H7 (cell line): ENCODE measurements at regions not wholly inside any gene's neighbourhood (a gene's known extent, or its start where the extent isn't known, plus 50 kb on each side); places are given as distances from the start of the nearest gene placed in this dataset.

ENCODE experiments used
- DNase-seq: peaks from one replicate; pipeline ENCODE4 v3.0.0; 2012
- H3K27me3 ChIP-seq: 2 replicates; pipeline ENCODE4 v1.6.0; 2011; ENCODE audit warnings: mild to moderate bottlenecking, low read length; ENCODE audit not compliant: control insufficient read depth, insufficient read depth
- H3K36me3 ChIP-seq: replicated peaks from 2 replicates; pipeline ENCODE4 v1.5.1; 2011; ENCODE audit warnings: low read length; ENCODE audit not compliant: control insufficient read depth, insufficient read depth
- H3K4me3 ChIP-seq: 2 replicates; pipeline ENCODE4 v1.5.1; 2011; ENCODE audit warnings: low read depth, mild to moderate bottlenecking, control low read depth, low read length, moderate library complexity; ENCODE audit not compliant: insufficient read depth

DNA sequence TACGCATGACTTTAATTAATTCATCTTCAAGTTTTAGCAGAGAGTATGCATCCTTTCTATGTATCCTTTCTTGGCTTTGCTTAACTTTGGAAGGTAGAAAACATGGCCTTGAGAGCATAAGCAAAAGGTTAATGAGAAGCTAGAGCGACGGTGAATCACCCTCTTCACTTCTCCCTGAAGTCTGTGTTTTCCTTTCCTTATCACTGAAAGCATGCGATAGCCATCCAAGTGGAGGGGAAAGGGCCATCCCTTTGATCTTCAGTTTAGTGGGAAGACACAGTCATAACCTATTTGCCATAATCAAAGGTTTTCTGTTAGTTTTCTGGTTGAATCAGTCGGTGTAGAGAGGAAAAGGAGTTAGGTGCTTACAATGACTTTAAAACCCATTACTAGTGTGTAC lies 354.0 kb upstream of the ROBO2 start:
- no peaks in the 10 kb centered on the region for H3K36me3 ChIP-seq
- no peak for DNase-seq
- no peaks in the 10 kb centered on the region for H3K27me3 ChIP-seq
- no peak overlapping the region for H3K4me3 ChIP-seq

DNA sequence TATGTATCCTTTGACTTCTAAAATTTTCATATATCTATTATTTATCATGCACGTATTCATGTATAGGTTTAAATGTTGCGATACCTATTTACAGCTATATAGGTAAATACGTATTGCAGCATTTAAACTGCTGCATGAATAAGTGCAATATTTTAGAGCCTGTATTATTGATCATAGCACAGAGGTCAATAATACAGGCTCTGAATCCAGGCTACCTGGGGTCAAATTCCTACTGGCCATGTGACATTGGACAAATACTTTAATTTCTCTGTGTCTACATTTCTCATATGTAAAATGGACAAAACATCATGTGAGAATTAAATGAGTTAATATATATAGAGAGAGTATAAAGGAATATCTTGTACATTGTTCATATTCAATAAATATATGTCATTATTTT lies 352.9 kb upstream of the ROBO2 start:
- no peaks in the 10 kb centered on the region for H3K36me3 ChIP-seq
- no peak for DNase-seq
- no peaks in the 10 kb centered on the region for H3K27me3 ChIP-seq
- no peak overlapping the region for H3K4me3 ChIP-seq

DNA sequence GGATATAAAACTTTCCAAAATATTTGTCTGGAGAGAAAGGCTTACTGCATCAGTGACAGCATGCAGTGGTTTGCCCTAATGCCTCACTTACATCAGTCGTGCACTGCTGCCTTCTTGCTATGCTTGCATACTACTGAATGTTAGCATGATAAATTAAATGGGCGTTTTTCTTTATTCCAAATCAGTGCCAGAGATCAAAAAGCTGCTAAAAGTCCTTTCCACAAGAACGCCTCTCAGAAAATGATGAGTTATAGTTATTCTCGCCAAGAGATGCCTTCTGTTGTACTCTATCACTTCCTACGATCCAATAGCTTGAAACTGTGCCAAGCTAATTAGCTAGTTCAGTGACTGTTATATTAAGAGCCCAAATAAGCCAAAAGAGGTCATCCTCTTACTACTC lies 345.8 kb upstream of the ROBO2 start:
- Histone ChIP-seq H3K36me3 (no peaks in the 10 kb centered on the region), H3K27me3 (no peaks in the 10 kb centered on the region), H3K4me3 (no peak overlapping the region)
- DNase-seq: no peak

DNA sequence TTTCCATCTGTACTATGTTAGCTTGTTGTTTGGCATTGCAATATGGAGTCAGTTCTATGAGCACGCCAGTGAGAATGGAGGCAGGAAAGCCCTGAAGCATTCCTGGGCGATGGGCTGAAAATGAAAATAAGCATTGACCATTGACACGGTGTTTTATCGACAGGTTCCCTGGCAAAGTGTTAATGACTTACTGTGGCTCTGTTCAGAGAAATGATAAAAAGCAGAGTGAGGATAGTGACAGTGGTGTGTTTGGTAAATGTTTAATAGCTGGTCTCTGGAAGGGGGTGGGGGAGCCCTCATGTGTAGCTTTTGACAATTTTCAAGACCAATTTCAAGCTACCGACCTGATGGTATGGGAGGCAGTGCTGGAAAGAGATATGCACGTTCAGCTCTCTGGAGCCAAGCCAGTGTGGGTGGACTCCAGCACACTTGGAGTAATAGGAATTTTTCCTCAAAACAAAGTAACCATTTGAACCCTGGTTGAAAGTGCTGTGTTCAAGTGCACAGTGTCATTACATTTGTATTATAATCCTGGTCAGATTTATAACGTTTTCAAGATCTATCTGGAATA lies 341.7 kb upstream of the ROBO2 start:
- no peak overlapping the region for H3K4me3 ChIP-seq
- no peaks in the 10 kb centered on the region for H3K27me3 ChIP-seq
- no peak for DNase-seq
- no peaks in the 10 kb centered on the region for H3K36me3 ChIP-seq

DNA sequence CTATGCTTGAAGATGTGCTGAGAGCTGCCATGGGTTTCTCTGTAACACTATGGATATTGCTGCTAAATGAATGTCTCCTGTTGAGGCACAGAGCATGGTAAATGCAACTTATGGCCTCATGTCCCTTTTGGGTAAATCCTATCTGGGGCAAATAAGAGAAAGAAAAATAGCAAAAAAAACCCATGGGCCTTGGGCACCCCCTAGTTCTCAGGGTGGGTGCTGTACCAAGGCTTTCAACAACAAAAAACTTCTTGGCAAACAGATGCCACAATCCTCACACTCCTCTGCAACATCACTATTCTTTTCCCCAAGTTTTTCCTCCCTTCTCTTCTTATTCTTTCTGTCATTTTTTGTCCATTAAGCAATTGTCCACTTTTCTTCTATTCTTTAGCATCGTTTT lies 340.1 kb upstream of the ROBO2 start:
- Histone ChIP-seq H3K4me3 (no peak overlapping the region), H3K27me3 (no peaks in the 10 kb centered on the region), H3K36me3 (no peaks in the 10 kb centered on the region)
- DNase-seq: no peak

DNA sequence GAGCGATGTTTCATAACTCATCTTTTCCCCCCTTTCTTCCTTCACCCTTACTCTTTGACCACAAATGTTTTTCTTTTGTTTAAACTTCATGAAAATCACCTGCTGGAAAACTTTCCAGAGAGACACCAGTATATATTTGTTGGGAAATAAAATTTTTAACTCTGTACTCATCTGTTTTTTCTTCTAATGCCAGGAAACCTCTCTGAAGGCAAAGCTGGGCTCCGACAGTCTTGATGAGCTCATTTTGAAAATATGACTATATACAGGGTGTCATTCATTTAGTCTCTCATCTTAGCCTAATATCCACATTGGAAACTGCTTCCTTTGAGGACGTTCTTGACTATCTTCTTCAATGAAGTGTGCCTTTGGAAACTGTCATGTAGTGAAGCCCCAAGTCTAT lies 339.6 kb upstream of the ROBO2 start:
- no peaks in the 10 kb centered on the region for H3K27me3 ChIP-seq
- no peaks in the 10 kb centered on the region for H3K36me3 ChIP-seq
- no peak for DNase-seq
- no peak overlapping the region for H3K4me3 ChIP-seq

DNA sequence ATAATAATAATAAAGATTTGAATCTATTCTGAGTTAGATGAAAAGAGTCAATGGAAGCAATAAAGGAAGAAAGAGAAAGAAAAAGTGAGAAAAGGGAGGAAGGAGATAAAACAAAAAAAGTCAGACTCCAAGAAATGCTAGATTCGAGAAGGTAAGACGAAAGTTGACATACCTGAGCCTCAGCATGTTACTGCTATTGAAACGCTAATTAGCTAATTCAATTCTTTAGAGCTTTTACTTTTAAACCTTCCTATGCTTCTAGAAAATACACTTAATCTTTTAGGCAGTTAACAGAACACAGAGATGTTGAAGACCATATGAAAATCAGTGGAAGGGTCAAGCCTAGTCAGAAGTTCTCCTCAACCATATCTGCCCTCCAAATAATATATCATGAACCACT lies 337.2 kb upstream of the ROBO2 start:
- DNase-seq: no peak
- no peaks in the 10 kb centered on the region for H3K36me3 ChIP-seq
- no peak overlapping the region for H3K4me3 ChIP-seq
- no peaks in the 10 kb centered on the region for H3K27me3 ChIP-seq

DNA sequence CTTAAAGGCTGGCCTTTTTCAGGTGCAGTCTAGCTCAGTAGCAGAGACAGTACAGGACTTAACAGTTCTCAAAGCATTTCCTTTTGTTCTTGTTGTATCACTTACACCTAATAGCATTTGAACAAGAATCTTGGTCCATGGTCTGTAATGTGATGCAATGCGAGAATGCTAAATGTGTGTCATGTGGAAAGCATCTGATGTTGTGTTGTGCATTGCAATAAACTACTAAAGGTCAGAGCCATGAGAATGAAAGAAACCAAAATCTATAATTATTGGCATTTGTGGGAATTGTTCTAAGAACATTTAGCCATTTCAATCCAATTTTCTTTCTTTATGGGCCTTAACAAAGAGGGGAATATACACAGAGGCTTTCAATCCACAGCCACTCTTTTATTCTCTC lies 324.5 kb upstream of the ROBO2 start:
- H3K36me3 ChIP-seq: no peaks in the 10 kb centered on the region
- no peaks in the 10 kb centered on the region for H3K27me3 ChIP-seq
- no peak overlapping the region for H3K4me3 ChIP-seq
- no peak for DNase-seq

DNA sequence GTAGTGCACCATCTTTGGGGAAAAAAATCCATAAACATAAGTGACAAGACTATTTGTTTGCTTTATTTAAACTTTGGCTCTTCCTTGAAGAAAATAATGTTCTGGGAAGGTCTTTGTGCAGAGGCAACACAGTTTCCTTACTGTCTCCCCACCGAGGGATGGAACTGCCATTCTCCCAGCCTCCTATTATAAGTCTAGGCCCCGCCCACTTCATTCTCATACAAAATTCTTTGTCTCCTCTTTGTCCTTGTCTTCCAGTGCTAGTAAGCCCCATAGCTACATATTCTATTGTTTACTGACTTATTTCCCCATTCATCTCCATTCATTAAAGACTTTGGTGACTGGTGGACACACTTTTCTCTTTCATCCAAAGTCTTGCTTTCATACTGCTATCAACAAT lies 316.5 kb upstream of the ROBO2 start:
- no peaks in the 10 kb centered on the region for H3K36me3 ChIP-seq
- DNase-seq: no peak
- no peak overlapping the region for H3K4me3 ChIP-seq
- H3K27me3 ChIP-seq: no peaks in the 10 kb centered on the region

DNA sequence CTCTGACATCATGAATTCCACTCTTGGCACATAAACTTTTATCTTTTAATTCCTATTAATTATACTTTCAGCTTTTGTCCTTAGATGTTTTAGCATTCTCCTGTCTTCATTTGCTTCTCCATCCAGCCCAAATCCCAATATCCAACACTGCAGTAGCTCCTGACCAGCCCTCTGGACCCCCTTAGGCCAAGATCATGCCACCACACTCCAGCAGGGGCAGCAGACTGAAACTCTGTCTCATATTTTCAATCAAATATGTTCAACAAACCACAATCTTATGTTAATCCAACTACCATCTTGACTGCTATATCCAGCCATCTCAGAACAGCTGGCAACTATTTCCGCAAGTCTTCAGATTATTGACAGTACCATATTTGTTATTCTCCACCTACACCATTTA lies 315.8 kb upstream of the ROBO2 start:
- H3K36me3 ChIP-seq: no peaks in the 10 kb centered on the region
- H3K27me3 ChIP-seq: no peaks in the 10 kb centered on the region
- H3K4me3 ChIP-seq: no peak overlapping the region
- DNase-seq: no peak

DNA sequence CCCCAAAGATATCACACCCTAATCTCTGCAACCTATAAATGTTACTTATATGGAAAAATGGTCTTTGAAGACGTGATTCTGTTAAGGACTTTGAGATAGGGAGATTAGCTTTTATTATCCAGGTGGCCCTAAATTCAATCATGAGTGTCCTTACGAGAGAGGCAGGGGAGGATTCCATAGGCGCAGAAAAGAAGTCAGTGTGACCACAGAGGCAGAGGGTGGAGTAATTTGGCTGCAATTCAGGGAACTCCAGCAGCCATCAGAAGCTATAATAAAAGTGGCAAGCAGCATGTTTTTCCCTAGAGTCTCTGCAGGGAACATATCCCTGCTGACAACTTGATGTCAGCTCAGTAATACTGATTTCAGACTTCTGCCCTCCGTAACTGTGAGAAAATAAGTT lies 315.2 kb upstream of the ROBO2 start:
- Histone ChIP-seq H3K36me3 (no peaks in the 10 kb centered on the region), H3K4me3 (no peak overlapping the region), H3K27me3 (no peaks in the 10 kb centered on the region)
- DNase-seq: no peak

DNA sequence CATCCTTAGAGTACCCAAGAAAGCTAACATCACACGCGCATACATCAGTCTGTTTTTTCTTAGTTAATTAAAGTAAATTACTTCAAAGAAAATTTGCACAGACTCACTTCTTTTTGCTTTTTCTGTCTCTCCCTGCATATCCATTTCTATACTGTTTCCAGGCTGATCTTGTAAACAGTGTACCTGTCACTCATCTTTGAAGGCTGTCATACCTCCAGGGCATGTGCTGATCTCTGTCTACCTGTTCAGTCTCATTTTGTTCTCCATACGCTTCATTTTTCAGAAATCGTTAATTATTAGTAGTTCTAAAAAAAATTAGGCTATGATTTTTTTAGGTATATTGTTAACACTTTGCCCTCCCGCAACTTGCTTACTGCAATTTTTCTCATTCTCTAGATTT lies 313.9 kb upstream of the ROBO2 start:
- Histone ChIP-seq H3K4me3 (no peak overlapping the region), H3K27me3 (no peaks in the 10 kb centered on the region), H3K36me3 (no peaks in the 10 kb centered on the region)
- no peak for DNase-seq

DNA sequence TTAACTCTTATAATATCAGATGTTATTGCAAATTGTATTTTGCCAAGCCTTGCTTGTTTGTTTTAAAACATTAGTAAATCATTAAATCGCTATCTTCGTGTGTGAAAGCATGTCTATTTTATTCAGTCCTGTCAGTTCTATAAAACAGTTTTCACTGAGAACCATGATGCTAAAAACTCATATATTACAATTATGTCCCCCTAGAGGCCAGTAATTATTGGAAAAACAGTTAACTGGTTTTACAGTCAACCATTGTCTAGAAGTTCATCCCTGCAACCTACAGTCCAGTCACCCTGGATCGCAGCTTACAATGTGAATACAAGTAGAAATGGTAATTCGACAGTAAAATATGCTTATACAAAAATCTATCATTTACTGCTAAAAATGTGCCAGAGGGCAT lies 311.5 kb upstream of the ROBO2 start:
- Histone ChIP-seq H3K27me3 (no peaks in the 10 kb centered on the region), H3K36me3 (no peaks in the 10 kb centered on the region), H3K4me3 (no peak overlapping the region)
- DNase-seq: no peak

DNA sequence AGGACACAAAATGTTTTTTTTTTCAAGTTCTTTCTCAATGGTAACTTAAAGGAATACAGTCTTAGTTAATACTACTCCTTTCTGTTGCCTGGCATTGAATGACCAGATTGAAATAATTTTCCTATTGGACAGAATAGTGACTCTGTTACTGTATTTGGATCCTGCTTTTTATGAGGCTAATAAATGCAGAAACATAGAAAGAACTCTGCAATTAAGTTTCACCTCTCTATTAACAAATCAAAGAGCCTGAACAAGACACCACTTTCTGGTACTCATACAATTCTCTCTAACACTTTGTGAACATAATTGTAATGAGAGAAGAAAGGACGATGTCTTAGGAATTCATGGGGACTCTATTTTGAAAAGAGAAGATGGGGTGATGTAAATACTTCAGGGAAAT lies 308.4 kb upstream of the ROBO2 start:
- no peak for DNase-seq
- Histone ChIP-seq H3K27me3 (no peaks in the 10 kb centered on the region), H3K36me3 (no peaks in the 10 kb centered on the region), H3K4me3 (no peak overlapping the region)

DNA sequence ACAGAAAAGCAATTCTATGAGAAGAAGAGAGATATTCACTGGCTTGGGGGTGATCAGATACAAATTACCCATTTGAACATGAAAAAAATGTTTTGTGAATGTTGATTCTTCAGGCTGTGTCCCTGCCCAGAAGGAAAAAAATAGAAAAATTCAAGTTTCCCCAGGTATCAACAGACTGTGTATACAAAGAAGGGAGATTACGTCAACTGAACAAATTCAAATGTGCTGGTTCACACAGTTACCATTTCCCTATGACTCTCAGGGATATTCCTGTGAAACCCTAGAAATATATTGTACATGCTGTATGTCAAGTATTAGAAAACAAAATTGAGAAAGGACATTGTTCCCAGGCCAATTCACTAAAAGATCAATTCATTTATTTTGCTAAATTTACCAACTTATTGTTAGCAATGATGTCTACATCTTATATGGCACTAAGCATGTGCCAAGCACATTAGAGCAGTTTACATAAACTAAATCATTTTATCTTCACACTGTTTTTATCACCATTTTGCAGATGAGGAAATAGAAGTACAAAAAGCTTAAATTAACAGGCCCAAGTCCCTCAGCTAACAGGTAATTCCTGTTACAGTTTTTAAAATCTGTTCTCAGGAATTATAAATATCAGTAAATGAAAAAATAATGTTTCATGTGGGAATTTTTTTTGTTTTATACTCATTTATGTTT lies 306.7 kb upstream of the ROBO2 start:
- DNase-seq: no peak
- Histone ChIP-seq H3K36me3 (no peaks in the 10 kb centered on the region), H3K27me3 (no peaks in the 10 kb centered on the region), H3K4me3 (no peak overlapping the region)

DNA sequence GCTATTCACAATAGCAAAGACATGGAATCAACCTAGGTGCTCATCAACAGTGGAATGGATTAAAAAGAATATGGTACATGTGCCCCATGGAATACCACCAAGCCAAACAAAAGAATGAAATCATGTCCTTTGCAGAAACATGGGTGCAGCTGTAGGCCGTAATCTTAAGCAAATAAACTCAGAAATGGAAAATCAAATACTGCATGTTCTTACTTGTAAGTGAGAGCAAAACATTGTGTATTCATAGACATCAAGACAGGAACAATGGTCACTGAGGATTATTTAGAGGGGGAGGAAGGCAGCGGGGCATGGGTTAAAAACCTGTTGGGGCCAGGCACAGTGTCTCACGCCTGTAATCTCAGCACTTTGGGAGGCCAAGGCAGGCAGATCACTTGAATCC lies 304.7 kb upstream of the ROBO2 start:
- Histone ChIP-seq H3K4me3 (no peak overlapping the region), H3K36me3 (no peaks in the 10 kb centered on the region), H3K27me3 (no peaks in the 10 kb centered on the region)
- DNase-seq: no peak
